Spleen (tissue), 7 donors: ENCODE measurements at regions not wholly inside any gene's neighbourhood (a gene's known extent, or its start where the extent isn't known, plus 50 kb on each side); places are given as distances from the start of the nearest gene placed in this dataset.

ENCODE experiments used
- CTCF ChIP-seq, 11 experiments: fragments of 200-600 bp in 7 of 11; fragments of 450-650 bp in 4 of 11; sonication (generic) in 4 of 11; IDR thresholded peaks in 8 of 11; conservative IDR thresholded peaks in 3 of 11; 1 replicate in 7 of 11; 2 replicates in 4 of 11; pipeline versions ENCODE4 v1.4.0 to v1.8.0; 2016 to 2021; ENCODE audit warnings: antibody characterized with exemption in 11 of 11, inconsistent platforms in 4 of 11, mild to moderate bottlenecking in 1 of 11
- POLR2A ChIP-seq, 3 donors: fragments of 450-650 bp; IDR thresholded peaks; one replicate each; pipeline ENCODE4 v1.5.1; 2017; ENCODE audit warnings: antibody characterized with exemption in 3 of 3, mild to moderate bottlenecking in 1 of 3
- POLR2AphosphoS5 ChIP-seq, 3 donors: sonication (generic); formaldehyde crosslinking; IDR thresholded peaks; one replicate each; pipeline ENCODE4 v1.5.1; 2017; ENCODE audit warnings: antibody characterized with exemption in 3 of 3
- donor health status: DM: no; HTN: no; CAD: no; lungs with moderate emphysema.
- donor health status: DM: no; HTN: no; CAD: no.
- donor health status: DM: no; HTN: no; CAD: no.

GRCh38 chr2:234711308-234711707, 214.4 kb upstream of the ARL4C start:
- TF ChIP-seq CTCF (IDR thresholded peaks at IDR 0.05 in 8 of 11, conservative IDR thresholded peaks at IDR 0.05 in 3 of 11) (no peak), POLR2A (IDR thresholded peaks at IDR 0.05) (no peak), POLR2AphosphoS5 (IDR thresholded peaks at IDR 0.05) (no peak)
